SH-SY5Y (cell line): ENCODE measurements at regions not wholly inside any gene's neighbourhood (a gene's known extent, or its start where the extent isn't known, plus 50 kb on each side); places are given as distances from the start of the nearest gene placed in this dataset.

Source experiments
- GATA2 ChIP-seq: IDR thresholded peaks from 2 replicates; pipeline ENCODE4 v1.6.1; 2011; ENCODE audit warnings: mild to moderate bottlenecking, low read depth, low read length
- GATA3 ChIP-seq: IDR thresholded peaks from 2 replicates; pipeline ENCODE4 v1.6.1; 2011; ENCODE audit warnings: low read depth, mild to moderate bottlenecking, low read length, moderate library complexity

- TF ChIP-seq GATA3 (no peak), GATA2 (no peak)
Measured at GRCh38 chr9:19527663-19528062, 118.9 kb downstream of the ACER2 start.

GRCh38 chr9:19522558-19522957, 113.7 kb downstream of the ACER2 start:
- no peak for TF ChIP-seq GATA2
- no peak for TF ChIP-seq GATA3

DNA sequence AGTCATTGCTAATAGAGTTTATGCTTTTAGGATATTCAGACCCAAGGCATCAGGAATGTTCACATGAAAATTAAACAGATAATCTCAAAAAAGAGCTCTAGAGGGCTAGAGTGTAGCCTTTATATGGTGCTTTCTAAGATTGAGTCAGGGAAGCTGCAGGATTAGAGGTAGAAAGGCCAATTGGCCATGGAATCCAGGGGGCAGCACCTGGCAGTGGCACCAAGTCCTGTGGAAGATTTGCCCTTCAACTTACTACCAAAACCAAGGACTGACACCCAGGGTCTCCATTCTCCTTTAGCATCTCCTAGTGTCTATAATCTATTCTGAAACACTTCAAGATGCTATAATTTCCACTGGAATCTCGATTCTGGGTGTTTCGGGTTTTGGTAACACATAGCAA, 112.4 kb downstream of the ACER2 start:
- no peak for TF ChIP-seq GATA3
- TF ChIP-seq GATA2 = no peak

DNA sequence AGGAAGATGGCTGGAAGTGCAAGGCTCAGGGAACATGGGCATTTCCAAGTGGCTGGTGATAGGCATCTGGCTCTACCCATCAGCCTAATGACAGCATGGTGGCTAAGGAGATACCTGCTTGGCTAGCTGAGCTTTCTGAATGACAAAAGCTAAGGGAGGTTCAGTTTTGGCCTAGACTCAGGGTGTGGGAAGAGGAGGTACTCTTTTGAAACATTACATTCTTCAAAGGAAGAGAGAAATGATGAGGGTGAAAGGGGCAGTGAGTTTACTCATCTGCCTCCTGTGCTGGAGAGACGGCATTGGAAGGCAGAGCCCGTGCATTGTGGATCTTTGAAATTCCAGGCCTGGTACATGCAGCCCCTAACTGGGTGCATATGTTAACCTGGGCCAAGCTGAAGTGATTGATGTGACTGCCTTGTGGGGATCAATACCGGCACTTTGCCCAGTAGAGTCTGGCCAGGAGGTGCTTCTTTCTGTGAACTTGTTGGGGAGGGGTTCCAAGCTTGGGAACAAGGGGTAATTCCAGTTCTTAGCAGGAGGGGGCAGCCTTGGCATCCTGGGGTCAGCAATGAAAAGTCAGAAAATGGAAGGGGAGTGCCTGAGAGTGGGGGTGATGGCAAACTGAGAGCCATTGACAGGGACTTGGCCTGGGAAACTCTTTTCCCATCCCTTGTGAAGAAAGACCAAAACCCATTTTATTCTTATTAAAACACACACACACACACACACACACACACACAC, 108.6 kb downstream of the ACER2 start:
- TF ChIP-seq GATA2 (no peak), GATA3 (no peak)

- TF ChIP-seq GATA3 (no peak), GATA2 (no peak)
Measured at GRCh38 chr9:19516348-19516747, 107.5 kb downstream of the ACER2 start.

- no peak for TF ChIP-seq GATA3
- TF ChIP-seq GATA2 = no peak
Measured at GRCh38 chr9:19513671-19514275, 105.0 kb downstream of the ACER2 start.

GRCh38 chr9:19512103-19512832, 103.5 kb downstream of the ACER2 start:
- TF ChIP-seq GATA2 (no peak), GATA3 (no peak)

GRCh38 chr9:19511694-19512093, 102.9 kb downstream of the ACER2 start:
- TF ChIP-seq GATA3 (no peak), GATA2 (no peak)

GRCh38 chr9:19510907-19511306, 102.1 kb downstream of the ACER2 start:
- TF ChIP-seq GATA2 (no peak), GATA3 (no peak)
